ENCODE measurements at regions not wholly inside any gene's neighbourhood (a gene's known extent, or its start where the extent isn't known, plus 50 kb on each side); places are given as distances from the start of the nearest gene placed in this dataset.

GRCh38 chr2:138183705-138184104 lies 219.4 kb downstream of the HNMT start:
- TF ChIP-seq CTCF (IDR thresholded peaks at IDR 0.05; ENCODE audit: poor library complexity) = no peak
- TF ChIP-seq EZH2phosphoT487 (IDR thresholded peaks at IDR 0.05; ENCODE audit: low read depth, severe bottlenecking, unreplicated experiment) = no peak
- no peak for TF ChIP-seq EZH2 (IDR thresholded peaks at IDR 0.05; ENCODE audit: borderline replicate concordance)

Measured in hepatocyte (in vitro differentiated cells).